Activated CD8-positive, alpha-beta memory T cell treated with anti-CD3 and anti-CD28 coated beads, Interleukin-2, amount 10 ng/mL, durations not matched to agents 7 days and 5 days (primary cell): ENCODE measurements at regions not wholly inside any gene's neighbourhood (a gene's known extent, or its start where the extent isn't known, plus 50 kb on each side); places are given as distances from the start of the nearest gene placed in this dataset.

ENCODE experiments used
- ATAC-seq: fragments of 150-1000 bp; cut with Tn5 transposase; one replicate; pipeline ENCODE4 v1.10.0; 2021; ENCODE audit warnings: moderate library complexity
- CTCF ChIA-PET: fragments of 350-600 bp; sonication (Branson Sonifier 250); formaldehyde crosslinking; loops from one replicate; lab custom pipeline; 2021; ENCODE audit warnings: antibody characterized with exemption; lab: Charles Lee
- DNase-seq: peaks from one replicate; pipeline ENCODE4 v3.0.0-alpha.2; 2020
- H3K27ac Mint-ChIP-seq: one replicate; pipeline ENCODE4 v1.8.0; 2021; ENCODE audit warnings: mild to moderate bottlenecking, mixed read lengths
- H3K27me3 Mint-ChIP-seq: one replicate; pipeline ENCODE4 v1.8.0; 2021; ENCODE audit warnings: mixed read lengths
- H3K36me3 Mint-ChIP-seq: one replicate; pipeline ENCODE4 v1.8.0; 2021; ENCODE audit warnings: mild to moderate bottlenecking, mixed read lengths
- H3K4me1 Mint-ChIP-seq: one replicate; pipeline ENCODE4 v1.8.0; 2021; ENCODE audit warnings: mixed read lengths
- H3K4me3 Mint-ChIP-seq: one replicate; pipeline ENCODE4 v1.8.0; 2021; ENCODE audit warnings: mild to moderate bottlenecking, moderate library complexity, mixed read lengths
- H3K9me3 Mint-ChIP-seq: one replicate; pipeline ENCODE4 v1.8.0; 2022; ENCODE audit warnings: low read depth, mixed read lengths

DNA sequence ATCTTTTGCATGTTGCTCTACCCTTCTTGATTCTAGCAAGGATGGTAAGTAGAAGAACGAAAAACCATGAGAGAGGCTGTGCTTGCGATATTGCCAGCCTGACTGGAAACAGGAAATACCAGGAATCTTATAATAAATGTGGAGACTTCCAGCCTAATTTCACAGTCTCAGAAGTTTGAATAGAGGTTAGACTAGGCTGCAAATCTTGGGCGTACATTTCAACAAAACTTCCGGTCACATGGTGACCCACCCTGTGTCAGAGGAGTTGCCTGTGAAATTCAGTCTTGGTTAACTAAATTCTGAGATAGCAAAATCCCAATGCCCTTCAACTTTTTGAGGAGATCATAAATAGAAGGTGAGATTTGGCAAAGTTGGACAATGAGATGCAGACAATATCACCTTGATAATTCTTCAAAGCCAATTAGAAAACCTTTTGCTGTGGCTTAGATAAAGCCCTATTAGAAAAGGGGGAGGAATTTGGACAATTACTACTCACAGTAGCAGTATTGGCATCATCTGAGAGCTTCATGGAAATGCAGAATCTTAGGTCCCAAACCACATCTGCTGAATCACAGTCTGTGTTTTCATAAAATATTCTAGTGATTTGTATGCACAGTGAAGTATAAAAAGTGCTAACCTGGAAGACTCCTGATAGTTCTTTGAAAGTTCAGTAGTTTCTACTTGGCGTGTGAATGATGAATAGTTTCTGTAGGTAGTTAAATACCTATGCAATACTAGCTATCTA is 262.0 kb upstream of the JAG1 start:
- ATAC-seq (no peak), DNase-seq (no peak)
- H3K9me3 Mint-ChIP-seq: no peaks in the 10 kb centered on the region
- H3K4me3 Mint-ChIP-seq: no peak overlapping the region
- H3K4me1 Mint-ChIP-seq: no peaks in the 10 kb centered on the region
- no peaks in the 10 kb centered on the region for H3K27me3 Mint-ChIP-seq
- no peak overlapping the region for H3K27ac Mint-ChIP-seq
- H3K36me3 Mint-ChIP-seq: no peaks in the 10 kb centered on the region
- CTCF ChIA-PET: no interaction called here

DNA sequence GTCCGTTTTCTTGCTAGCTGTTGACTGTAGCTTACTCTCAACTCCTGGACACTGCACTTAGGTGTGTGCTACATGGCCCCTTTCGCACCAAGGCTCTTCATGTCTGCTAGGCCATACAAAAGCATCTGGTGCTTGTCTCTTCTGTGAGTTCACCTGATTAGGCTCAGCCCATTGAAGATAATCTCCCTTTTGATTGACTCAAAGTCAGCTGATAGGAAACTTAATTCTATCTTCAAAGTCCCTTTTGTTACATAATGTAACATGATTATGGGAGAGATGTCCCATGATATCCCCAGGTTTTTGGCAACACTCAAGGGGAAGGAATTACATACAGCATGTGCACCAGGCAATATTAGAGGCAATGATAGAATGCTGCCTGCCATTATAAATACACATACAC is 263.0 kb upstream of the JAG1 start:
- Mint-ChIP-seq H3K27me3 (no peaks in the 10 kb centered on the region), H3K36me3 (no peaks in the 10 kb centered on the region), H3K27ac (no peak overlapping the region), H3K4me3 (no peak overlapping the region), H3K9me3 (no peaks in the 10 kb centered on the region), H3K4me1 (no peaks in the 10 kb centered on the region)
- DNase-seq: no peak
- no peak for ATAC-seq
- CTCF ChIA-PET: no interaction called here

DNA sequence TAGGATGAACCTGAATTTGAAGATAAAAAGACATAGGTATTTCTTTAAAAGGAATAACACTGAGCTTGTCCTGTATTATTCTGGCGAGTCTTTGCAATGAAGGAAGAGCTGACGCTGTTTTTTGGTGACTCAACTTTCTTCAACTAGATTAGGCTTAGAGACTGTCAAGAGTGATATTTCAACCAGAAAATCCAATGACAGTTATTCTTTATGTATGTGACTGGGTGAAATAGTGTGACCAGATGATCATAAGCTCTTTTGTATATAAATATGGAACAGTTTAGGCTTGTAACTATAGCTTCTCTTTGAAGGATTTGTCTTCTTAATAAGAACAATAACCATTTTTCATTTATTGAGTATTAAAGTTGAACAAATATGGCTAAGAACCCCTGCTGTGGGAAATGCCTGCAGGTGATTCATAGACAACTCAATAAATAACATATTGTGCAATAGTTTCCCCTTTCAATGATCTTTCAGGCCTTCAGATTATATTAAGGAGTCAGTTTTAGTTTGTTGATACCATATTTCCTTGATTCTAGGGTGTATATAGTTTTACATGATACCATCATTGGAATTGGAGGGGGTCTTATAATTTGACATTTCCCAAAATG is 265.6 kb upstream of the JAG1 start:
- DNase-seq: no peak
- H3K36me3 Mint-ChIP-seq: no peaks in the 10 kb centered on the region
- no peak for ATAC-seq
- no peak overlapping the region for H3K4me3 Mint-ChIP-seq
- H3K27me3 Mint-ChIP-seq: no peaks in the 10 kb centered on the region
- no peaks in the 10 kb centered on the region for H3K9me3 Mint-ChIP-seq
- H3K4me1 Mint-ChIP-seq: no peaks in the 10 kb centered on the region
- H3K27ac Mint-ChIP-seq: no peak overlapping the region
- CTCF ChIA-PET: no interaction called here

DNA sequence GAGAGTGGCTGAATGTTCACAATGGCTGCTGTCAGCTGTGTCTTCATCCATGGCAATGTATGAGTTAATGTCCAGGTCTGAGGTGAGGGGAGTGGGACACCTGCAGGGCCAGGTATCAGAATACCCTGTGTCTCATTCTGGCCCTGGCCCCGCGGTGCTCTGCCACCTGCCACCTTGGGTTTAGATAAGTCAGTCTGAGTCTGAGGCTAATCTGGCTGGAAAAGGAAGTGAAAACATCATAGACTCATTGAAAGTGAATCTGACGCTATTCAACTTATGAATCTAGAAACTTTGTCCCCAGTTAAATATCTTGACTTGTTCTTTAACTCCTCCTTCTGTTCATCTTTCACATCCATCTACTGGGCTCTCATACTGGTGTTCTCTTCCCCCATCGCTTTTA is 267.1 kb upstream of the JAG1 start:
- DNase-seq (no peak), ATAC-seq (no peak)
- H3K4me1 Mint-ChIP-seq: no peaks in the 10 kb centered on the region
- no peaks in the 10 kb centered on the region for H3K36me3 Mint-ChIP-seq
- no peaks in the 10 kb centered on the region for H3K27me3 Mint-ChIP-seq
- H3K4me3 Mint-ChIP-seq: no peak overlapping the region
- CTCF ChIA-PET: no interaction called here
- no peak overlapping the region for H3K27ac Mint-ChIP-seq
- no peaks in the 10 kb centered on the region for H3K9me3 Mint-ChIP-seq

DNA sequence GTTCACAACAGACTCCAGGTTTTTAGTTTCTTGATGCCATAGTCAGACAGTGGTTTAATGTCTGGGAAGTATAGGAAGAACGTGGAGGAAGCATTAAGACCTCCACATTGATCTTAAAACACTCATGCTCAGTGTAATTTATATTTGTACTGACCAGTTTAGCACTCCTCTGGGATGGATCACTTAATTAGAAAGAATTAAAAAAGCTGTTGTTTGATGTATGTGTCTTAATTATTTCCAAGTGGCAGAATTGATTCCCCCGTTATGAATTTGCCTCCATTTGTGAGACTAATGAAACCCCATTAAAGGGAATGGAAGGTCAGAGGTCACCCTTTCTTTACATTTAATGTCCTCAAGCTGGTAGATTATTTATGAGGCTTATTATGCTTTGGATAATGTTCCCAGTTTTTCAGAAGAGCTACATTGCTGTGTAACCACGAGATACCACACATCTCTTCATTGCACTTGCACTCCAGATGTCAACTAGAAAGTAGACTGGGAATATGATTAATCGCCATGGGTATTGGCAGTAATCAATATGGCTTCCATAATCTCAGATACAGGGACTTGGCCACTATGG is 270.0 kb upstream of the JAG1 start:
- ATAC-seq (no peak), DNase-seq (no peak)
- Mint-ChIP-seq H3K4me3 (no peak overlapping the region), H3K27me3 (no peaks in the 10 kb centered on the region), H3K9me3 (no peaks in the 10 kb centered on the region), H3K27ac (no peak overlapping the region), H3K4me1 (no peaks in the 10 kb centered on the region), H3K36me3 (no peaks in the 10 kb centered on the region)
- CTCF ChIA-PET: no interaction called here

DNA sequence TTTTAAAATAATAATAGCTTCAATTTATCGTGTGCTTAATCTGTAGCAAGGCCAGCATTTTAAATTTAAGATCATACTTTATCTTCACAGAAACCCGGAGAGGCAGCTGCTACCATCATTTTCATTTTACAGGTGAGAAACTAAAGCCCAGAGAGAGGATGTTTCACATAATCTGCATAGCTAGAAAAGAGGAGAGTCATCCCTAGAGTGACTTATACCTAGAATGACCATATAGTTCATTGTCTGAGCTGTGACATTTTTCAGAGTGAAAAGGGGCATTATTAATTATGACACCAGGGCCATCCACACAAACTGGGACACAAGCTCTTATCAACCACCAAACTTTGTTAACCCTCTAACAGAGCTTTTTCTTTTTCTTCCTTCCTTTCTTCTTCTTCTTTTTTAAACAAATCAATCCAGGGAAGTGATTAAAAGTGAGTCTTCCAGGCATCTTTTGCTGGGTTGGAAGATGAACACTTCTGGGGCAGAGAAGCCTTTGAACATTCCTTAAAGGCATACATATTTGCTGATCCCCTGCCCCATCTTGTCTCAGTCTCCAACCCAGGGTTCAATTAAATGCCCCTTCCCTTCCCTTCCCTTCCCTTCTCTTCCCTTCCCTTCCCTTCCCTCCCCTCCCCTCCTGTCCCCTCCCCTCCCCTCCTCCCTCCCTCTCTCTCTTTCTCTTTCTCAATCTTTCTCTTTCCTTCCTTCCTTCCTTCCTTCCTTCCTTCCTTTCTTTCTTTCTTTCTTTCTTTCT is 272.5 kb upstream of the JAG1 start:
- DNase-seq (no peak), ATAC-seq (no peak)
- Mint-ChIP-seq H3K9me3 (no peaks in the 10 kb centered on the region), H3K27me3 (no peaks in the 10 kb centered on the region), H3K27ac (no peak overlapping the region), H3K4me3 (no peak overlapping the region), H3K36me3 (no peaks in the 10 kb centered on the region), H3K4me1 (no peaks in the 10 kb centered on the region)
- CTCF ChIA-PET: no interaction called here

DNA sequence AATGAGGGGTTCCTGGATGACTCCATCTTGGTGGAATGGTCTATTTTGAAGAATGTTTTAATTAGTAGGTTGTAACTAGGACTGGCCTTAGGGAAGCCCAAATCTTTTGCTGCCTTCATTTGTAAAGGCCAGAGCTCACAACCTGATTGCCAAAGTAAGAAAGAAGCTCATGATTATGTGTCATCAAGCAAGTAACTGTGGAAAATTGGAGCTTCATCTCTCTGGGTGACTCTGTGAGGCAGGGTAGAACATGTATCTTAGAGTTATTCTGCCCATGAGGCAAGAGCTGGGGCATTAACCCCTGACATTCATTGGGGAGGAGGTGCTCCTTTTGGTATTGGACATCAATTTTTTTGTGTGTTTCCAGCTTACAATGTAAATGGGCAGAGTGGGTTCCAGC is 273.9 kb upstream of the JAG1 start:
- Mint-ChIP-seq H3K9me3 (no peaks in the 10 kb centered on the region), H3K27me3 (no peaks in the 10 kb centered on the region), H3K4me3 (no peak overlapping the region), H3K27ac (no peak overlapping the region), H3K36me3 (no peaks in the 10 kb centered on the region), H3K4me1 (no peaks in the 10 kb centered on the region)
- DNase-seq (no peak), ATAC-seq (no peak)
- CTCF ChIA-PET: no interaction called here

DNA sequence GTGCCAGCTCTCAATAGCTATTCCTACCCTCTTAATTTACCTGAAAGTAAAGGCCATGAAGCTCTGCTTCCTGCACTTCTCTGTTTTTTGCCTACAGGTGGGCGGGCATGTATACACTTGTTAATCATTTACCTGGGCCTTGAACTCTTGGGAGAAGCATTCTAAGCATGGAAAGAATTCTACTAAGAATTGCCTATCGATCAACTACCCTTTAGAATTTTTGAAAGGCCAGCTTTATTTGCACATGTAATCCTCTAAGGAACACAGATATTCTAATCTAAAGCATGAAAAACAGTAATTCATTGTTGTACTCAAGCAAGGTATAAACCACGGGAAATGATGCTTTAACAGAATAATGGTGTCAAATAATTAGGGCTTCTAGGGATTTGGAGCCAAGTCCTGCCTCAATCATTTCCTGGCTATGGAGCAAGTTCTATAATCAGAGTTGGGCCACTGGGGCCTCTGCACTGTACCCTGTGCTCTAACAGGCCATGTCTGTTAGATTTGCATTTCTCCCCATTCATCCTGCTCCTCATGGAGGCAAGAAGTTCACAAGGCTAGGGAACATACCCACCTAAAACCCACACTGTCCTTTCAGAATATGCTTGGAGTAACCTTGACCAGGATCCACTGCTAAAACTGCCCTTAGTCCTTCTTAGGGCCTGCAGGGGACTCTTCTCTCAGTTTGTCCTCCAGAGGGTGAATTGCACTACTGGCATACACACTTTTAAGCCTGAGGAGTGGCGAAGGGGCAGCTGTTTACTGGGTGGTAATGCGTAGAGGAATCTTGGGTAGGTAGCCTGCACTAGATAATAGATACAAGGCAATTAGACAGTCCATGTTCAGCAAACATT is 276.4 kb upstream of the JAG1 start:
- no peak overlapping the region for H3K27ac Mint-ChIP-seq
- CTCF ChIA-PET: no interaction called here
- DNase-seq (no peak), ATAC-seq (no peak)
- no peaks in the 10 kb centered on the region for H3K9me3 Mint-ChIP-seq
- no peaks in the 10 kb centered on the region for H3K27me3 Mint-ChIP-seq
- H3K4me3 Mint-ChIP-seq: no peak overlapping the region
- H3K36me3 Mint-ChIP-seq: no peaks in the 10 kb centered on the region
- no peaks in the 10 kb centered on the region for H3K4me1 Mint-ChIP-seq

DNA sequence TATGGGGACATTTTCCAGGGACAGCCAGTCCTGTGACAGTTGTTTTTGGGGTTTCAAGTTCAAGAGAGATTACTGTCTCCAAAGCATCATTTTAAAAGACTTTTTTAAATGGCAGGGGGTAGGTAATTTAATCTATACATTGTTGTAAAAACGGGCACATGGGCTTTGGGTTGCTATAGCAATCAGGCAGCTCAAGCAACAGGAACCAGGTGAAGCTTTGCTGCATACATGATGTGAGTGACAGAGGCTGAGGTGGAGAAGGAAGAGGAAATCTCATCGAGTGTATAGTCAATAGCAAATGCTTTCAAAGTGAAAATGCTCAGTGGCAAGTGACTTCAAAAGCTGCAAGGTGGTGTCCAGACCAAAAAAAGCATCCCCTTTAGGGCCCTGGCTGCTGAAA is 277.4 kb upstream of the JAG1 start:
- ATAC-seq: no peak
- H3K4me1 Mint-ChIP-seq: no peaks in the 10 kb centered on the region

DNA sequence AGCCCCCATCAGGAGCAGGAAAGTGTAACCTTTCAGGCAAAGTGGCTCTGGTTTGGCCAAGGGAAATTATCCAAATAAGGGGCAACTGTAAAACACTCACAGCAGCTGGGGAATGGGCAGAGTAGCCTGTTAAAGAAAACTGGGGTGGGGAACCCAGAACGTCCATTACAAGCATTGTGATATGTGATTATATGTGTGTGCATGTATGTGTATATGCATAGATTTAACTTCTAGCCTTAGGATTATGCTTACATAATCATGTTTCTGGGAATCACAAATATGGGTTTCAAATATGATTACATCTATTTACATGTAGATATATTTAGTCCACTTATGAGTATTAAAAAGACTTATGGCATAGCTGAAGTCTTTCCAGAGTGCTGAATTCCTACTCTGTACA is 278.1 kb upstream of the JAG1 start:
- H3K27ac Mint-ChIP-seq: no peak overlapping the region
- H3K9me3 Mint-ChIP-seq: no peaks in the 10 kb centered on the region
- ATAC-seq: no peak
- CTCF ChIA-PET: no interaction called here
- H3K36me3 Mint-ChIP-seq: no peaks in the 10 kb centered on the region
- H3K4me1 Mint-ChIP-seq: no peaks in the 10 kb centered on the region
- no peak overlapping the region for H3K4me3 Mint-ChIP-seq
- no peaks in the 10 kb centered on the region for H3K27me3 Mint-ChIP-seq
- no peak for DNase-seq

More for the DNA sequence above, 277.4 kb upstream of the JAG1 start:
- Mint-ChIP-seq H3K27ac (no peak overlapping the region), H3K36me3 (no peaks in the 10 kb centered on the region), H3K27me3 (no peaks in the 10 kb centered on the region), H3K4me3 (no peak overlapping the region), H3K9me3 (no peaks in the 10 kb centered on the region)
- CTCF ChIA-PET: no interaction called here
- DNase-seq: no peak

DNA sequence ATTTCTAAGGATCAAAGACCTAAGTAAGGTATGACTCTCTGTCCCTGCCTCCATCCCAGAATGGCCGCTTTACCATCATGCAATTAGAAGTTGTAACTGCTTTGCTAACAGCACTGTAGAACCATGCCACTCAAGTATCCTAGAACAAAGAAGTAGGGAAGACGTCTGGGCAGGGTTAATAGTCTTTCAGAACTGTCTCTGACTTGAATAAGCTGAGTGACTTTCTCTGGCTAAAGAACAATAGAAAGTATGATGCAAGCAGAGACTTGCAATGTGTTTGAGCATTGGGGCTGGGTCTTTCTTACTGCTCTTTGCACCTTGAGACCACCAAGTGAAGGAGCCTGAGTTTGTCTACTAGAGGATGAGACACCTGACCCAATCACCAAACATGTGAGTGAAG is 279.6 kb upstream of the JAG1 start:
- Mint-ChIP-seq H3K27ac (no peak overlapping the region), H3K9me3 (no peaks in the 10 kb centered on the region), H3K4me1 (no peaks in the 10 kb centered on the region), H3K36me3 (no peaks in the 10 kb centered on the region), H3K27me3 (no peaks in the 10 kb centered on the region), H3K4me3 (no peak overlapping the region)
- CTCF ChIA-PET: no interaction called here
- DNase-seq (no peak), ATAC-seq (no peak)

DNA sequence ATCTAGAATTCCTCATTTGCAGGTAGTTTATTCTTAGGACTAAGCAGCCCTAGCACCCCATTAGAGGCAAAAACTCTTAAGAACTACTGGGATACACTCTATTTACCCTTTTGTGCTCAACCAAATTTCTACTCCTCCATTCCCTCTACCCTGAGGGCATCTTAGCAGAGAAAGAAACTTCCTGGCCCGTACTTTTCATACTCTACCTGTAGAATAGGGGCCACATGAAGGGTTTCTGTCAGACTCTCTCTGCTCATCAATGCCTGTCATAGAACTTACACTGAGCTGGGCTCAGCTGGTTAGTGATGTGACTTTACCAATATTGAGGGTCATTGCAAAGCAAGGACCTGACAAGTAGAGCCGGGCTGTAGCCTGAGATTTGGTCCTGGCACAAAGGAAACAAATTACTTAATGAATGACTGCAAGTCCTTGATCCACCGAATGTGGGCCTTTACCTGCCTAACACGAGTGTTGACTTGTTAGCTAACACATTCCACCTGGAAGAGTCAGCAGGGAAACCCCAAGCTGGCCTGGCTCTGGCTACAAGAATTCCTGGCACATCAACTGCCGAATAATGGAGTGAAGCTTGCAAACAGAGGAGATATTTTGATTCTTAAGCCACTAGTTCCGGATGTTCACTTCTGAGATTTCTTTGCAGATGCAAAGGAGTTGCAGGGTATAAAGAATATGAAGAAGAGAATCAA is 280.5 kb upstream of the JAG1 start:
- no peak for DNase-seq
- no peak overlapping the region for H3K27ac Mint-ChIP-seq
- no peaks in the 10 kb centered on the region for H3K9me3 Mint-ChIP-seq
- H3K36me3 Mint-ChIP-seq: no peaks in the 10 kb centered on the region
- CTCF ChIA-PET: no interaction called here
- no peak for ATAC-seq
- no peaks in the 10 kb centered on the region for H3K27me3 Mint-ChIP-seq
- no peaks in the 10 kb centered on the region for H3K4me1 Mint-ChIP-seq
- H3K4me3 Mint-ChIP-seq: no peak overlapping the region
